Activated CD4-positive, alpha-beta T cell treated with anti-CD3 and anti-CD28 coated beads, Interleukin-2, amount 10 ng/mL, durations not matched to agents 7 days and 5 days (primary cell): ENCODE measurements at regions not wholly inside any gene's neighbourhood (a gene's known extent, or its start where the extent isn't known, plus 50 kb on each side); places are given as distances from the start of the nearest gene placed in this dataset.

Experiments
- CTCF ChIA-PET: fragments of 350-600 bp; sonication (Branson Sonifier 250); formaldehyde crosslinking; loops from one replicate; lab custom pipeline; 2021; ENCODE audit warnings: antibody characterized with exemption; lab: Charles Lee
- POLR2A ChIA-PET: fragments of 350-600 bp; sonication (Branson Sonifier 250); formaldehyde crosslinking; loops from one replicate; lab custom pipeline; 2021; ENCODE audit warnings: antibody characterized with exemption; lab: Charles Lee
- DNase-seq: peaks from one replicate; pipeline ENCODE4 v3.0.0-alpha.2; 2020
- H3K27ac Mint-ChIP-seq: one replicate; pipeline ENCODE4 v1.8.0; 2021; ENCODE audit warnings: mild to moderate bottlenecking, moderate library complexity, mixed read lengths
- H3K27me3 Mint-ChIP-seq: one replicate; pipeline ENCODE4 v1.8.0; 2021; ENCODE audit warnings: mixed read lengths
- H3K36me3 Mint-ChIP-seq: one replicate; pipeline ENCODE4 v1.8.0; 2021; ENCODE audit warnings: low read depth, mixed read lengths
- H3K4me1 Mint-ChIP-seq: one replicate; pipeline ENCODE4 v1.8.0; 2021; ENCODE audit warnings: mixed read lengths
- H3K4me3 Mint-ChIP-seq: one replicate; pipeline ENCODE4 v1.8.0; 2021; ENCODE audit warnings: mild to moderate bottlenecking, moderate library complexity, mixed read lengths
- H3K9me3 Mint-ChIP-seq: one replicate; pipeline ENCODE4 v1.8.0; 2021; ENCODE audit warnings: mixed read lengths

- H3K27ac Mint-ChIP-seq: no peak overlapping the region
- ChIA-PET POLR2A (no interaction called here), CTCF (interaction anchor here (0.5 kb wide), 1 partner anchor 154 kb away, joined by 3 read pairs; no protein-coding TSS in a partner anchor)
- no peaks in the 10 kb centered on the region for H3K9me3 Mint-ChIP-seq
- no peak for DNase-seq
- H3K27me3 Mint-ChIP-seq: peaks cover 30% of the 10 kb centered on the region
- no peaks in the 10 kb centered on the region for H3K36me3 Mint-ChIP-seq
- peaks cover 7% of the 10 kb centered on the region for H3K4me1 Mint-ChIP-seq
- H3K4me3 Mint-ChIP-seq: no peak overlapping the region
Measured at GRCh38 chr3:193837347-193837827, 244.4 kb downstream of the OPA1 start.

- Mint-ChIP-seq H3K36me3 (no peaks in the 10 kb centered on the region), H3K4me1 (no peaks in the 10 kb centered on the region), H3K27ac (no peak overlapping the region), H3K27me3 (peaks cover 32% of the 10 kb centered on the region), H3K9me3 (no peaks in the 10 kb centered on the region), H3K4me3 (no peak overlapping the region)
- DNase-seq: no peak
- CTCF ChIA-PET: no interaction called here
- POLR2A ChIA-PET: no interaction called here
Measured at GRCh38 chr3:193840111-193840641, 247.2 kb downstream of the OPA1 start.

- Mint-ChIP-seq H3K27ac (no peak overlapping the region), H3K4me3 (no peak overlapping the region), H3K4me1 (peaks cover 3% of the 10 kb centered on the region), H3K27me3 (peaks cover 35% of the 10 kb centered on the region), H3K9me3 (no peaks in the 10 kb centered on the region), H3K36me3 (no peaks in the 10 kb centered on the region)
- CTCF ChIA-PET: no interaction called here
- POLR2A ChIA-PET: no interaction called here
- DNase-seq: no peak
Measured at GRCh38 chr3:193841581-193841980, 248.6 kb downstream of the OPA1 start.

GRCh38 chr3:193842029-193842798 lies 249.2 kb downstream of the OPA1 start:
- Mint-ChIP-seq H3K4me1 (peaks cover 3% of the 10 kb centered on the region), H3K4me3 (no peak overlapping the region), H3K36me3 (no peaks in the 10 kb centered on the region), H3K9me3 (no peaks in the 10 kb centered on the region), H3K27ac (no peak overlapping the region), H3K27me3 (peaks cover 35% of the 10 kb centered on the region)
- POLR2A ChIA-PET: no interaction called here
- CTCF ChIA-PET: no interaction called here
- DNase-seq: no peak

GRCh38 chr3:193842832-193843473 lies 249.9 kb downstream of the OPA1 start:
- ChIA-PET CTCF (interaction anchor here (0.8 to 1.5 kb wide), 2 partner anchors 17 to 473 kb away, joined by 3 read pairs; no protein-coding TSS in a partner anchor), POLR2A (no interaction called here)
- H3K4me1 Mint-ChIP-seq: peaks cover 3% of the 10 kb centered on the region
- no peaks in the 10 kb centered on the region for H3K9me3 Mint-ChIP-seq
- no peak overlapping the region for H3K4me3 Mint-ChIP-seq
- H3K27ac Mint-ChIP-seq: no peak overlapping the region
- DNase-seq: no peak
- peaks cover 32% of the 10 kb centered on the region for H3K27me3 Mint-ChIP-seq
- no peaks in the 10 kb centered on the region for H3K36me3 Mint-ChIP-seq

GRCh38 chr3:193843474-193844301 lies 250.7 kb downstream of the OPA1 start:
- CTCF ChIA-PET: interaction anchor here (0.7 to 1.5 kb wide), 3 partner anchors 10 to 472 kb away, joined by 3 read pairs; no protein-coding TSS in a partner anchor
- peaks cover 29% of the 10 kb centered on the region for H3K27me3 Mint-ChIP-seq
- H3K4me1 Mint-ChIP-seq: peaks cover 3% of the 10 kb centered on the region
- H3K36me3 Mint-ChIP-seq: no peaks in the 10 kb centered on the region
- DNase-seq: no peak
- H3K9me3 Mint-ChIP-seq: peaks cover 4% of the 10 kb centered on the region
- no peak overlapping the region for H3K27ac Mint-ChIP-seq
- H3K4me3 Mint-ChIP-seq: no peak overlapping the region
- POLR2A ChIA-PET: no interaction called here

GRCh38 chr3:193844472-193844871 lies 251.5 kb downstream of the OPA1 start:
- H3K27me3 Mint-ChIP-seq: peaks cover 25% of the 10 kb centered on the region
- no peaks in the 10 kb centered on the region for H3K36me3 Mint-ChIP-seq
- CTCF ChIA-PET: interaction anchor here (0.5 to 1.5 kb wide), 2 partner anchors 19 to 76 kb away, joined by 3 read pairs; no protein-coding TSS in a partner anchor

GRCh38 chr3:193845144-193845543 lies 252.1 kb downstream of the OPA1 start:
- CTCF ChIA-PET: interaction anchor here (0.5 to 0.7 kb wide), 2 partner anchors 76 to 137 kb away, joined by 3 read pairs; no protein-coding TSS in a partner anchor
- Mint-ChIP-seq H3K36me3 (no peaks in the 10 kb centered on the region), H3K4me3 (no peak overlapping the region), H3K27me3 (peaks cover 19% of the 10 kb centered on the region), H3K27ac (no peak overlapping the region), H3K4me1 (peaks cover 3% of the 10 kb centered on the region), H3K9me3 (peaks cover 4% of the 10 kb centered on the region)
- POLR2A ChIA-PET: no interaction called here
- no peak for DNase-seq

More at GRCh38 chr3:193844472-193844871, 251.5 kb downstream of the OPA1 start:
- POLR2A ChIA-PET: no interaction called here
- Mint-ChIP-seq H3K4me1 (peaks cover 3% of the 10 kb centered on the region), H3K27ac (no peak overlapping the region), H3K4me3 (no peak overlapping the region), H3K9me3 (peaks cover 4% of the 10 kb centered on the region)
- no peak for DNase-seq

- Mint-ChIP-seq H3K27ac (no peak overlapping the region), H3K27me3 (peaks cover 6% of the 10 kb centered on the region), H3K4me3 (no peak overlapping the region), H3K9me3 (peaks cover 4% of the 10 kb centered on the region), H3K4me1 (peaks cover 3% of the 10 kb centered on the region), H3K36me3 (no peaks in the 10 kb centered on the region)
- ChIA-PET POLR2A (no interaction called here), CTCF (interaction anchor here (1.5 kb wide), 1 partner anchor 35 kb away, joined by 3 read pairs; no protein-coding TSS in a partner anchor)
- no peak for DNase-seq
Measured at GRCh38 chr3:193846569-193846968, 253.6 kb downstream of the OPA1 start.

GRCh38 chr3:193847402-193847801 lies 254.4 kb downstream of the OPA1 start:
- CTCF ChIA-PET: interaction anchor here (1.5 kb wide), 1 partner anchor 34 kb away, joined by 3 read pairs; no protein-coding TSS in a partner anchor
- H3K27ac Mint-ChIP-seq: no peak overlapping the region

GRCh38 chr3:193848547-193848946 lies 255.5 kb downstream of the OPA1 start:
- no peaks in the 10 kb centered on the region for H3K36me3 Mint-ChIP-seq
- ChIA-PET CTCF (no interaction called here), POLR2A (no interaction called here)
- peaks cover 3% of the 10 kb centered on the region for H3K4me1 Mint-ChIP-seq
- no peak overlapping the region for H3K4me3 Mint-ChIP-seq
- H3K9me3 Mint-ChIP-seq: peaks cover 4% of the 10 kb centered on the region
- H3K27ac Mint-ChIP-seq: no peak overlapping the region
- DNase-seq: no peak
- H3K27me3 Mint-ChIP-seq: peaks cover 5% of the 10 kb centered on the region

More at GRCh38 chr3:193847402-193847801, 254.4 kb downstream of the OPA1 start:
- peaks cover 4% of the 10 kb centered on the region for H3K9me3 Mint-ChIP-seq
- POLR2A ChIA-PET: no interaction called here
- no peaks in the 10 kb centered on the region for H3K36me3 Mint-ChIP-seq
- no peak for DNase-seq
- H3K4me1 Mint-ChIP-seq: peaks cover 3% of the 10 kb centered on the region
- H3K4me3 Mint-ChIP-seq: no peak overlapping the region
- H3K27me3 Mint-ChIP-seq: peaks cover 5% of the 10 kb centered on the region

GRCh38 chr3:193850084-193850619 lies 257.1 kb downstream of the OPA1 start:
- POLR2A ChIA-PET: no interaction called here
- Mint-ChIP-seq H3K27me3 (peaks cover 5% of the 10 kb centered on the region), H3K36me3 (no peaks in the 10 kb centered on the region), H3K4me3 (no peak overlapping the region), H3K9me3 (peaks cover 4% of the 10 kb centered on the region), H3K4me1 (peaks cover 3% of the 10 kb centered on the region), H3K27ac (no peak overlapping the region)
- no peak for DNase-seq
- CTCF ChIA-PET: interaction anchor here (1.0 kb wide), 1 partner anchor 22 kb away, joined by 3 read pairs; no protein-coding TSS in a partner anchor
